Upper lobe of right lung (tissue), 1 donor: ENCODE measurements at regions not wholly inside any gene's neighbourhood (a gene's known extent, or its start where the extent isn't known, plus 50 kb on each side); places are given as distances from the start of the nearest gene placed in this dataset.
A peak's percentile ranks its signal among the peaks of the same experiment; 100 is the strongest.

Source experiments
- ATAC-seq: fragments of 200-7000 bp; cut with Tn5 transposase; one replicate; pipeline ENCODE4 v1.9.1; 2020; ENCODE audit warnings: mild to moderate bottlenecking, moderate library complexity
- DNase-seq: peaks from one replicate; pipeline ENCODE4 v3.0.0-alpha.2; 2020
- H3K27ac ChIP-seq: fragments of 200-600 bp; one replicate; pipeline ENCODE4 v1.8.0; 2022
- H3K27me3 ChIP-seq: fragments of 200-600 bp; one replicate; pipeline ENCODE4 v1.8.0; 2022; ENCODE audit warnings: mild to moderate bottlenecking
- H3K36me3 ChIP-seq: fragments of 200-600 bp; one replicate; pipeline ENCODE4 v1.8.0; 2022
- H3K4me1 ChIP-seq: fragments of 200-600 bp; one replicate; pipeline ENCODE4 v1.8.0; 2022
- H3K4me3 ChIP-seq: fragments of 200-600 bp; one replicate; pipeline ENCODE4 v1.8.0; 2022; ENCODE audit warnings: mild to moderate bottlenecking
- H3K9me3 ChIP-seq: fragments of 200-600 bp; one replicate; pipeline ENCODE4 v1.8.0; 2022
- CTCF ChIP-seq: fragments of 200-600 bp; IDR thresholded peaks from one replicate; pipeline ENCODE4 v1.8.0; 2022; ENCODE audit warnings: antibody characterized with exemption
- intact Hi-C: fragments of 100-400 bp; cut with DNase I; formaldehyde crosslinking; loops from one replicate; pipeline ENCODE4 v1.11.0; 2022
- donor health status: DM: no; HTN: yes; CAD: no; lungs with severe emphysema.

- ATAC-seq (no peak), DNase-seq (no peak)
- no peaks in the 10 kb centered on the region for H3K9me3 ChIP-seq
- no peak for TF ChIP-seq CTCF
- no peak overlapping the region for H3K4me3 ChIP-seq
- no peaks in the 10 kb centered on the region for H3K4me1 ChIP-seq
- intact Hi-C loops: no loop called here
- H3K27me3 ChIP-seq: no peaks in the 10 kb centered on the region
- H3K27ac ChIP-seq: no peak overlapping the region
- H3K36me3 ChIP-seq: no peaks in the 10 kb centered on the region
These were observed 923.5 kb downstream of the ADGRL2 start for GRCh38 chr1:82724246-82724645.

- H3K4me1 ChIP-seq: no peaks in the 10 kb centered on the region
- ATAC-seq: no peak
- DNase-seq: no peak
- H3K27ac ChIP-seq: no peak overlapping the region
- no peaks in the 10 kb centered on the region for H3K9me3 ChIP-seq
- H3K27me3 ChIP-seq: no peaks in the 10 kb centered on the region
- no peak overlapping the region for H3K4me3 ChIP-seq
- H3K36me3 ChIP-seq: no peaks in the 10 kb centered on the region
- TF ChIP-seq CTCF: no peak
- intact Hi-C loops: no loop called here
These were observed 921.9 kb downstream of the ADGRL2 start for GRCh38 chr1:82722608-82723007.

- Histone ChIP-seq H3K4me1 (no peaks in the 10 kb centered on the region), H3K27me3 (no peaks in the 10 kb centered on the region), H3K36me3 (no peaks in the 10 kb centered on the region), H3K27ac (no peak overlapping the region), H3K4me3 (no peak overlapping the region), H3K9me3 (no peaks in the 10 kb centered on the region)
- DNase-seq: no peak
- intact Hi-C loops: no loop called here
- ATAC-seq: no peak
- no peak for TF ChIP-seq CTCF
These were observed 921.0 kb downstream of the ADGRL2 start for GRCh38 chr1:82721702-82722101.

GRCh38 chr1:82718719-82719419 is 918.1 kb downstream of the ADGRL2 start:
- intact Hi-C loops: no loop called here
- TF ChIP-seq CTCF: no peak
- Histone ChIP-seq H3K36me3 (no peaks in the 10 kb centered on the region), H3K27me3 (no peaks in the 10 kb centered on the region), H3K4me3 (no peak overlapping the region), H3K9me3 (no peaks in the 10 kb centered on the region), H3K27ac (no peak overlapping the region), H3K4me1 (no peaks in the 10 kb centered on the region)
- DNase-seq (no peak), ATAC-seq (peak; percentile 30)

GRCh38 chr1:82710091-82710490 is 909.4 kb downstream of the ADGRL2 start:
- Histone ChIP-seq H3K9me3 (no peaks in the 10 kb centered on the region), H3K27ac (no peak overlapping the region), H3K4me1 (peaks cover 2% of the 10 kb centered on the region), H3K27me3 (no peaks in the 10 kb centered on the region), H3K36me3 (no peaks in the 10 kb centered on the region), H3K4me3 (no peak overlapping the region)
- no peak for TF ChIP-seq CTCF
- ATAC-seq (no peak), DNase-seq (no peak)
- intact Hi-C loops: no loop called here

- ATAC-seq (no peak), DNase-seq (no peak)
- H3K9me3 ChIP-seq: no peaks in the 10 kb centered on the region
- no peak for TF ChIP-seq CTCF
- H3K27ac ChIP-seq: no peak overlapping the region
- intact Hi-C loops: no loop called here
- H3K4me1 ChIP-seq: peaks cover 6% of the 10 kb centered on the region
- H3K27me3 ChIP-seq: no peaks in the 10 kb centered on the region
- no peaks in the 10 kb centered on the region for H3K36me3 ChIP-seq
- H3K4me3 ChIP-seq: no peak overlapping the region
These were observed 906.9 kb downstream of the ADGRL2 start for GRCh38 chr1:82707681-82708080.
